Stimulated activated CD8-positive, alpha-beta memory T cell treated with anti-CD3 and anti-CD28 coated beads, Interleukin-15, amount 100 ng/mL, for 48 hours (primary cell): ENCODE measurements at regions not wholly inside any gene's neighbourhood (a gene's known extent, or its start where the extent isn't known, plus 50 kb on each side); places are given as distances from the start of the nearest gene placed in this dataset.

Experiments
- DNase-seq, 2 donors: peaks; one replicate each; pipeline ENCODE4 v3.0.0-alpha.2; 2020; ENCODE audit warnings: low read depth in 2 of 2

DNA sequence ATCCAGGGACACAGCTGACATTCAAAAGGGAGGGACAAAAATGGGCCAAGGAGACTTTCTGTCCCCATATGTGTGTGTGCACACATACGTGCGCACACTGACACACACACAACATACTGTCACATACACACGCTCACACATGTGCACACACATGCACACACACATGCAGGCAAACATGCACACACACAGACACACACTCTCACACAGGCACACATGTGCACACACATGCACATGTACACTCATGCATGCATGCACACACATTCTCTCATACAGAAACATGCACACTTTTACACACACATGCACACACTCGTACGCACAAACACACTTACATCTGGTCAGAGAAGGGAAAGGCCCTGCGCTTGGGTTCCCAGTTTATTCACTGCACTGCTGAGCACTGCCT, 155.1 kb upstream of the MKI67 start:
- no peak for DNase-seq

- no peak for DNase-seq
Measured at GRCh38 chr10:128281861-128282260, 155.6 kb upstream of the MKI67 start.

GRCh38 chr10:128286141-128286761, 160.0 kb upstream of the MKI67 start:
- DNase-seq: no peak

DNA sequence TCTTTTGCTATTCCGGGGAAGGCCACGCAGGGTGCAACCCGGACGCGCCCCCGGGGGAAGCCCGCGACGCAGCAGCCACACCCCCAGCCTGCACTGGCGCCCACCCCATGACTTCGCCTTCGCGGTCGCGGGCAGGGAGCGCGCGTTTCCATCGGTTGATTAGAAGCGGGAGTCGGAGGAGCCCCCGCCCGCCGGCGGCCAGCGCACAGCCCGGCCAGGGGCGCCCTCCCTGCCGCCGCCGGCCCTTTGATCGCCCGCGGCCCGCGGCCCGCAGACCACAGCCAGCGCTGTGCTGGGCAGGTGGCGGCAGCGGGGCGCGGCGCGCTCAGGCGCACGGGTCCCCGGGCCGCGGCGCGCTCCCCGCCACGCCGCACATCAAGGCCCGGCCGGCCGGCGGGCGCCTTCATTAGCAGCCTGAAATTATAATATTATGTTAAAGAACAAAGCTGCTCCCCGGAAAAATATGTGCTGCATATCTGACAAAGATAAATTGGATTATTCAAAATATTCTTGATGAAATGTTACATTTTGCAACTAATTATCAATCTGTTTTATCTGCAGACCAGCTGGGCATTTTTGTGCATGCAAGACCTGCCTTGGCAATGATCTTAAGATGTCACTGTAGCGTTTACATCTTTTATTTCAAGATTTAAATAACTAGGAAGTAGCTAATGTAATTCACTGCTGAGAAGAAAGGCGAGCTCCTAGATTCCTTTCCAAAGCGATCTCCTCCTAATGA, 160.7 kb upstream of the MKI67 start:
- no peak for DNase-seq

DNA sequence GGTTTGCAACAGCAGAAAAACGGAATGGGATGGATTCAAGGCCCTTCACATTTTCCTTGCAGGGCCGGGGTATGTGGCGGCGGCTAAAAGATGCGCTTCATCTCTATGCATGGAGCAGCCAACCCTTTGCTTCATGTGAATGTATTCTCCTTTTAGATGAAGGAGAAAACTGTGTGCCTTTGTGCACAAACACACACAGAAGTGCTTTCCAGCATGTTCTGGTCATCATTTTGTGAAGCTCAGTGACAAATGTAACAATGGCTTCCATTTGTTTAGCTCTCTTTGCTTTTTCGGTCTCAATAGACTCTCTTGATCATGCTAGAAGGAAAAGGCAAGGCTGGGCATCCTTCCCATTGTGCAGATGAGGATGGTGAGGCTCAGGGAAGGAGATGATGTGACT, 161.7 kb upstream of the MKI67 start:
- no peak for DNase-seq

GRCh38 chr10:128289621-128290020, 163.4 kb upstream of the MKI67 start:
- no peak for DNase-seq

DNA sequence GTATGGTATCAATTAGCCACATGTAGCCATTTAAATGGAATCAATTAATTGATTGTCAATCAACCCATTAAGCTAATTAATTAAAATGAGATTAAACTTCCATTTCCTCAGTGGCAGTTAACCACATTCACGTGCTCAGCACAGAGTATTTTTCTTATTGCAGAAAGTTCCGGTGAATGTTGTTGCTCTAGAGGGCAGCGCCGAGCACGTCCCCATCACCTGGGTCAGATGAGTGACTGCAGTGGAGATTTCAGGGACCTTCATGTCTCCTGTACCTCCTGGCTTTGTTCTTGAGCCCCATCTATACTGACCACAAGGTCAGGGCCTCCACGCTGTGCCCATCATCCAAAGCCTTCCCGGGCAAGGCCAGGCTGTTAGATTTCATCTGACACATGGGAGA, 168.8 kb upstream of the MKI67 start:
- no peak for DNase-seq

- no peak for DNase-seq
Measured at GRCh38 chr10:128296253-128297007, 170.2 kb upstream of the MKI67 start.

DNA sequence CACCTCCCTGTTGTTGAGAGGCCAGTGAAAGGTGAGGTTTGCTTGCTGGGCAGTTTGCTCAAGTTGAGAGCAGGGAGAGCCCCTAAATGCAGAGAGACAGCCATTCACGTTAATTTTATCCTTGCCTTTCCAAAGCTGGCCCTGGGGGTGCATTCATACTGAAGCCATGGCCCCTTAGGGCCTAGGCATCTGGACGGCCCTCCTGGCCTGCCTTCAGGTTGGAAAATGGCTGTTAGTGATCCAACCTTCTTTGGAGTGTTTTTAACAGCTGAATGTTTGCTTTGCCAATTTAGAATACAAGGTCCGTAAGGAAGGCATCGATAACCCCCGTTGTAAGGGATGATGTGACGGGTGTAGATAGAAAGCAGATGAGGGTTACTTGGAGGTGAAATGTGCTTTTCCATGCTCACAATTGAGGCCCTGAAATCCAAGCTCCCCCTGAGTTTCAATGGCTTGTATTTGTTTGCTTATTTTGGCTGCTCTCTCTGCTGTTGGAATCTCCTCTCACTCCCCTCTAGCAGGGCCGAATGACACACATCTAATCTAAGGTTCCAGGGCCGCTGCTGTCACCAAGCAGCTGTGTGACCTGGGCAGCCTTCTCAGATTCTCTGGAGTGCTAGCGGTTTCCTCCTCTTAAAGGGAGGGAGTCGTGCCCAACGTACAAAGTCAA, 171.6 kb upstream of the MKI67 start:
- no peak for DNase-seq

DNA sequence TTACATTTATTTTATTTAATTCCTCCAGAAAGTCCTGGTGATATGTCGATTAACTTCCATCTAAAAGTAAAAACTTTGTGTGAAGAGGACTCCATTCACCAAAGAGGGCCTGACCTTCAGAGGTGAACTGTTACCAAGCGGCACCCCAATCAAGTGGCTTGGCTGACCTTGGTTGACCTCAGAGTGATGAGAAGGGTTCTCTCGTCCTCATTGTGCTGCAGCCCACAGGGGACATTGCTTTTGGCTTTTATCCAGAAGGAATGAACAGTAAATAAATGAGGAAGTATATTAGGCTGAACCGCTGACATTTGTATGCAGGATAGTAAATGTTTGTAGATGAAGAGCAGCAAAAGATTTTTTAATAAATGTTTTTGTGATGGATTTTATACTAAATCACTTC, 172.4 kb upstream of the MKI67 start:
- no peak for DNase-seq

- no peak for DNase-seq
Measured at GRCh38 chr10:128300290-128300824, 174.1 kb upstream of the MKI67 start.

GRCh38 chr10:128301051-128301450, 174.8 kb upstream of the MKI67 start:
- DNase-seq: no peak

- DNase-seq: no peak
Measured at GRCh38 chr10:128302808-128303207, 176.6 kb upstream of the MKI67 start.

DNA sequence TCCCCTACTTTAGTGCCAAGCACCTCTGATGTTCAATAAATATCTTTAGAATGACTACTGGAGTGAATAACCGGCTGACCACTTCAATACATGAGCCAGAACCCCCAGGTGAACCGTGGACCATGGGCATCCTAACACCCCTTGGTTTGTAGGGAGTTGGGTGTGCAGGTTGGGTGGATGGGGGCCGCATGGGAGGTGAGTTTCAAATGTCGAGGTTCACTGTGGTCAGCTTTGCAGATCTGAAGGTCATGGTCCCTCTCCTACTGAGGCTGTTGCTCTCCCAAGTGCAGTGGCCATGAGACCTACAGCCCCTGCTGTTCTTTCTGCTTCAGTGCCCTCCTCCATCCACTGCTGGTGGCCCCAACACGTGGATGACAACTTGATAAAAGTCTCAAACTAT, 178.0 kb upstream of the MKI67 start:
- no peak for DNase-seq

- no peak for DNase-seq
Measured at GRCh38 chr10:128305601-128306345, 179.6 kb upstream of the MKI67 start.

DNA sequence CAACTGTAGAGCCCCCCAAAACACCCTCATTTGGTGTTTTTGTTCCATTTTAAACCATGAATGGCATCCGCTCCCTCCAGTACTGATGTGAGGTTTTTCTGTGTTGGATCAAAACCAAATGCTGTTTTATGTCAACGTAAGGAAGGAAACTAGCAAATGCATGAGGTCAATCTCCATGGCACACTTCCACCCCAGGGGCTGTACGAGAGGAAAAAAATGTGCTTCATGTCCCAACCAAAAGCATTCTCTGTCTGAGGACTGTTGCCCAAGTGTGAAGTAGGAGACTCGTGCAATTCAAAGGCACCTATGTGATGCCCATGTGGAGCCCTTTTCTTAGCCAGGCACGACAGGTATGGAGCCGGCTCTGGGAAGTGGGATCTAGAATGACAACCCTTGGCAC, 180.3 kb upstream of the MKI67 start:
- no peak for DNase-seq

DNA sequence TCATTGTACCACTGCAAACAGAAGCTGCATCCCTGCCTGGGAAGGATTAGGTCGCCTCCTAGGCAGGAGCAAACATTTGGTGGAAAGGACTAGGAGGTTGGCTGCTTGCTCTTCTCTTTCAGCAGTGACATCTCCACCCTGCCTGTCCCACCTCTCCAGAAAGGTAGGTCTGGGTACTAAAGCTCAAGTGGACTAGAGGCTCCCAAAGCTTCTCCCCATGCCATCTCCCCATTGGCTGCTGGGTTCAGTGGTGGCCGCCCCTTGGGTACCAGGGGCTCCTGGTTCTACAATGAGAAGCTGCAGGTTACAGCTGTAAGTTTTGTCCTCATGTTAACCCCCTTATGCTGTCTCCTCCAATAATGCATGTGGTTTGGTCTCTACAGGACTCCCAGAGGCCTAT, 180.7 kb upstream of the MKI67 start:
- DNase-seq: no peak

DNA sequence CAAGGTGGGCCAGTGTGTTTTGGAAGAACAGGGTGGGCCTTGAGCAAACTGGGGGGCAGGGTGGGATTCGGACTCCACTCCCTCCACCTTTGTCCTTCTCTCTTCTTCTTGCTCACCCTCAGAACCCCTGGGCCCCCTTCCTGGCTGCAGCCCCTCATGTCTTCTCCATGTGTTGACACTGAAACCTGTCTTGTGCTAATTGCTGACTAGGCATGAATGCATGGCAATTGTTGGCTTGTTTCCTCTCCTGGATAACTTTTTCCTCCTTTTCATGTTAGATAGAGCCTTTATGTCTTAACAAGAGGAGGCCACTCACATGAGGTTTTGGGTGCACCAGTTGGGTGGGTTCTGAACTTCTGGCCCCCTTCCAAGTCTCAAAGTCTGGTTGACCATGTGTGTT, 181.6 kb upstream of the MKI67 start:
- DNase-seq: no peak

- no peak for DNase-seq
Measured at GRCh38 chr10:128310971-128311658, 184.9 kb upstream of the MKI67 start.

DNA sequence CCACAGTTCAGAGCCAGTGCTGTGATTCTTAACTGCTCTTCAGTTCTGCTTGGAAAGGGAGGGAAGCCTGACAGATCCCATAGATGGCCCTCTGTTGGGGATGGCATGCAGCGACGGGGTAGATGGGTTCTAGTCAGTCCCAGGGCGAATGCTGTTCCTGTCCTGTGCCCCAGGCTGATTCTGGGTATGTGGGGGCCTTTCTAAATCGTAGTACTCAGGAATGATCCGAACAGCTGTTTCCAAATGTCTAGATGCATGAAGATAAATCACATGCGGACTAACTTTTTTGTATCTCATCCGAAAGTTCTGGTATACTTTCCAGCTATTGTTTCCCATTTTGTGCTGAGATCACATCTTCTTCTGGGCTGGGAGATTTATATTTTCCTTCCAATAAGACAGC, 186.0 kb upstream of the MKI67 start:
- no peak for DNase-seq

DNA sequence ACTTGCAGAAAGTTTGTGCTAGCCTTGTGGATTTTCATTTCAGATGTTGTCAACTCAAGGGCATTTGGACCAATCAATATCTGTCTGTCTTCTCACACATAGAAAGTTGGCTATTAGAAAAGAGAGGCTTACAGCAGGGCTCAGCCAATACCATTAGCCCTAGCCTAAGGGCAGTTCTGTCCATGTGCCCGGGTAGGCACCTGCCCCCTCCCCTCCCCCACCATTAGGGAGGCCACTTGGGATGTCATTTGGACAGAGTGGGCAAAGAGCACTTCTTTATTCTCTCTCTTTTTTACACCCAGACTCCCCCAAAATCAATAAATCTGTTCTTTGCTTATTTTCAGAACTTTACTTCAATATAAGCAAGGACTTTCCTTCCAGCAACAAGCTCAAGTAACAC, 188.5 kb upstream of the MKI67 start:
- no peak for DNase-seq
